Prostate gland (tissue), 2 donors: ENCODE measurements at regions not wholly inside any gene's neighbourhood (a gene's known extent, or its start where the extent isn't known, plus 50 kb on each side); places are given as distances from the start of the nearest gene placed in this dataset.

ENCODE experiments used
- DNase-seq: peaks from one replicate; pipeline ENCODE4 v3.0.0-alpha.2; 2019; ENCODE audit warnings: low spot score
- H3K27ac ChIP-seq, 2 donors: fragments of 200-600 bp; sonication (generic); 2 replicates each; pipeline ENCODE4 v1.5.1; 2017 to 2019
- H3K27me3 ChIP-seq: fragments of 200-600 bp; sonication (generic); replicated peaks from 2 replicates; pipeline ENCODE4 v1.5.1; 2019; ENCODE audit not compliant: insufficient read depth
- H3K36me3 ChIP-seq, 2 donors: fragments of 200-600 bp; sonication (generic); 1 replicate in 1 of 2; 2 replicates in 1 of 2; pipeline versions ENCODE4 v1.5.1 to v1.8.1; 2017 to 2019
- H3K4me1 ChIP-seq: fragments of 200-600 bp; sonication (generic); replicated peaks from 2 replicates; pipeline ENCODE4 v1.5.1; 2019
- H3K4me3 ChIP-seq, 2 donors: fragments of 200-600 bp; sonication (generic); 2 replicates each; pipeline ENCODE4 v1.5.1; 2017 to 2019
- H3K9me3 ChIP-seq: fragments of 200-600 bp; sonication (generic); 2 replicates; pipeline ENCODE4 v1.5.1; 2017
- CTCF ChIP-seq, 4 experiments: fragments of 200-600 bp in 2 of 4; fragments of 450-650 bp in 2 of 4; sonication (generic) in 2 of 4; IDR thresholded peaks; 1 replicate in 3 of 4; 2 replicates in 1 of 4; pipeline ENCODE4 v1.5.1; 2016 to 2019; ENCODE audit warnings: antibody characterized with exemption in 4 of 4, mild to moderate bottlenecking in 2 of 4, moderate library complexity in 2 of 4
- POLR2A ChIP-seq: fragments of 450-650 bp; IDR thresholded peaks from one replicate; pipeline ENCODE4 v1.6.1; 2016; ENCODE audit warnings: antibody characterized with exemption, mild to moderate bottlenecking
- POLR2AphosphoS5 ChIP-seq: sonication (generic); formaldehyde crosslinking; IDR thresholded peaks from one replicate; pipeline ENCODE4 v1.6.1; 2017; ENCODE audit warnings: antibody characterized with exemption
- WGBS: methylation state at CpG from one replicate; pipeline ENCODE4 v1.1.5; 2018; 5-methylcytosine and 5-hydroxymethylcytosine counted together
- intact Hi-C: fragments of 100-400 bp; cut with DNase I; formaldehyde crosslinking; loops from one replicate; pipeline ENCODE4 v1.14.2; 2022

- TF ChIP-seq POLR2A = no peak
- TF ChIP-seq POLR2AphosphoS5 = no peak
- H3K9me3 ChIP-seq = no peaks in the 10 kb centered on the region
- no peaks in the 10 kb centered on the region for H3K27me3 ChIP-seq
- WGBS = 49% methylated on average over 1 of the region's 1 CpG
- H3K27ac ChIP-seq = no peak overlapping the region
- H3K36me3 ChIP-seq = no peaks in the 10 kb centered on the region
- no peak for DNase-seq
- H3K4me1 ChIP-seq = no peaks in the 10 kb centered on the region
- H3K4me3 ChIP-seq = no peak overlapping the region
- intact Hi-C loops = no loop called here
Observed at GRCh38 chr11:32288276-32288675, 147.1 kb downstream of the WT1 start.

- intact Hi-C loops = no loop called here
- DNase-seq = no peak
- Histone ChIP-seq H3K36me3 (no peaks in the 10 kb centered on the region), H3K4me3 (no peak overlapping the region), H3K4me1 (no peaks in the 10 kb centered on the region), H3K27ac (no peak overlapping the region), H3K9me3 (no peaks in the 10 kb centered on the region), H3K27me3 (no peaks in the 10 kb centered on the region)
- no peak for TF ChIP-seq POLR2AphosphoS5
- WGBS = 88% methylated on average over 5 of the region's 5 CpGs
Observed at GRCh38 chr11:32289701-32290100, 145.6 kb downstream of the WT1 start.

GRCh38 chr11:32290783-32291182 is 144.6 kb downstream of the WT1 start:
- no peak for DNase-seq
- WGBS = 60% methylated on average over 3 of the region's 3 CpGs
- H3K4me3 ChIP-seq = no peak overlapping the region
- no peaks in the 10 kb centered on the region for H3K9me3 ChIP-seq
- no peaks in the 10 kb centered on the region for H3K4me1 ChIP-seq
- H3K36me3 ChIP-seq = no peaks in the 10 kb centered on the region
- intact Hi-C loops = no loop called here
- no peaks in the 10 kb centered on the region for H3K27me3 ChIP-seq
- no peak overlapping the region for H3K27ac ChIP-seq
- no peak for TF ChIP-seq CTCF (IDR thresholded peaks at IDR 0.05)

GRCh38 chr11:32297611-32298011 is 137.7 kb downstream of the WT1 start:
- TF ChIP-seq POLR2AphosphoS5 (peak; percentile 58), CTCF (IDR thresholded peaks at IDR 0.05) (peak in 3 of 4 experiments; percentile 34 to 48 (median 45)), POLR2A (no peak)
- peak; percentile 28 for DNase-seq
- H3K4me3 ChIP-seq = no peak overlapping the region
- no peaks in the 10 kb centered on the region for H3K36me3 ChIP-seq
- 20% methylated on average over 4 of the region's 4 CpGs for WGBS
- intact Hi-C loops = no loop called here
- H3K27ac ChIP-seq = no peak overlapping the region
- H3K4me1 ChIP-seq = no peaks in the 10 kb centered on the region
- no peaks in the 10 kb centered on the region for H3K9me3 ChIP-seq
- H3K27me3 ChIP-seq = no peaks in the 10 kb centered on the region

GRCh38 chr11:32302826-32303225 is 132.5 kb downstream of the WT1 start:
- Histone ChIP-seq H3K27ac (no peak overlapping the region), H3K27me3 (no peaks in the 10 kb centered on the region), H3K36me3 (no peaks in the 10 kb centered on the region), H3K4me3 (no peak overlapping the region), H3K4me1 (no peaks in the 10 kb centered on the region), H3K9me3 (no peaks in the 10 kb centered on the region)
- WGBS = 59% methylated on average over 4 of the region's 4 CpGs
- TF ChIP-seq POLR2AphosphoS5 = no peak
- TF ChIP-seq POLR2A = no peak
- no peak for TF ChIP-seq CTCF (IDR thresholded peaks at IDR 0.05)
- intact Hi-C loops = no loop called here
- DNase-seq = no peak

- H3K4me3 ChIP-seq = no peak overlapping the region
- WGBS = 71% methylated on average over 2 of the region's 2 CpGs
- peak; percentile 7 for DNase-seq
- H3K9me3 ChIP-seq = no peaks in the 10 kb centered on the region
- H3K36me3 ChIP-seq = no peaks in the 10 kb centered on the region
- H3K27me3 ChIP-seq = no peaks in the 10 kb centered on the region
- TF ChIP-seq POLR2A (no peak), POLR2AphosphoS5 (peak; percentile 59)
- no peak overlapping the region for H3K27ac ChIP-seq
- H3K4me1 ChIP-seq = no peaks in the 10 kb centered on the region
- intact Hi-C loops = no loop called here
Observed at GRCh38 chr11:32304521-32304920, 130.8 kb downstream of the WT1 start.
